ENCODE measurements at regions not wholly inside any gene's neighbourhood (a gene's known extent, or its start where the extent isn't known, plus 50 kb on each side); places are given as distances from the start of the nearest gene placed in this dataset.

- TF ChIP-seq CTCF (IDR thresholded peaks at IDR 0.05 in 8 of 11, conservative IDR thresholded peaks at IDR 0.05 in 3 of 11) (no peak), POLR2A (IDR thresholded peaks at IDR 0.05) (no peak), POLR2AphosphoS5 (IDR thresholded peaks at IDR 0.05) (no peak)
- no peak overlapping the region for H3K4me3 ChIP-seq
- H3K36me3 ChIP-seq = no peaks in the 10 kb centered on the region
- intact Hi-C loops (cut with DNase I; ENCODE audit: low total_unique reads) = no loop called here
- H3K9me3 ChIP-seq = peaks cover 0 to 10% (median 3%) of the 10 kb centered on the region in 8 donors
- 24 to 44% (median 37%) methylated on average over 3 of the region's 3 CpGs for WGBS, 5 donors
- DNase-seq = no peak
- no peaks in the 10 kb centered on the region for H3K4me1 ChIP-seq
- H3K27me3 ChIP-seq (replicated peaks in 1 of 7) = peaks cover 0 to 6% (median 0%) of the 10 kb centered on the region in 7 donors
- peak overlapping the region in 2 of 8 donors; percentile 3 to 4 for H3K27ac ChIP-seq
Observed at GRCh38 chr10:58457761-58458616, 54.7 kb upstream of the BICC1 start.

GRCh38 chr10:58459069-58459468 is 53.6 kb upstream of the BICC1 start:
- H3K27ac ChIP-seq = no peak overlapping the region

GRCh38 chr10:58460157-58460556 is 52.5 kb upstream of the BICC1 start:
- Histone ChIP-seq H3K4me3 (no peak overlapping the region), H3K27ac (no peak overlapping the region), H3K9me3 (peaks cover 0 to 10% (median 3%) of the 10 kb centered on the region in 8 donors), H3K36me3 (no peaks in the 10 kb centered on the region), H3K27me3 (replicated peaks in 1 of 7) (no peaks in the 10 kb centered on the region), H3K4me1 (no peaks in the 10 kb centered on the region)
- WGBS, 5 donors = 93 to 97% (median 96%) methylated on average over 1 of the region's 1 CpG
- TF ChIP-seq CTCF (IDR thresholded peaks at IDR 0.05 in 8 of 11, conservative IDR thresholded peaks at IDR 0.05 in 3 of 11) (no peak), POLR2AphosphoS5 (IDR thresholded peaks at IDR 0.05) (no peak), POLR2A (IDR thresholded peaks at IDR 0.05) (no peak)
- intact Hi-C loops (cut with DNase I; ENCODE audit: low total_unique reads) = no loop called here
- no peak for DNase-seq

More at GRCh38 chr10:58459069-58459468, 53.6 kb upstream of the BICC1 start:
- Histone ChIP-seq H3K9me3 (peaks cover 0 to 10% (median 3%) of the 10 kb centered on the region in 8 donors), H3K4me1 (no peaks in the 10 kb centered on the region), H3K4me3 (no peak overlapping the region), H3K36me3 (no peaks in the 10 kb centered on the region), H3K27me3 (replicated peaks in 1 of 7) (no peaks in the 10 kb centered on the region)
- TF ChIP-seq POLR2A (IDR thresholded peaks at IDR 0.05) = no peak
- TF ChIP-seq POLR2AphosphoS5 (IDR thresholded peaks at IDR 0.05) = no peak
- no peak for TF ChIP-seq CTCF (IDR thresholded peaks at IDR 0.05 in 8 of 11, conservative IDR thresholded peaks at IDR 0.05 in 3 of 11)
- no peak for DNase-seq
- intact Hi-C loops (cut with DNase I; ENCODE audit: low total_unique reads) = no loop called here
- 78 to 90% (median 81%) methylated on average over 4 of the region's 4 CpGs for WGBS, 5 donors

- Histone ChIP-seq H3K36me3 (no peaks in the 10 kb centered on the region), H3K27ac (no peak overlapping the region), H3K9me3 (peaks cover 0 to 10% (median 3%) of the 10 kb centered on the region in 8 donors), H3K27me3 (replicated peaks in 1 of 7) (no peaks in the 10 kb centered on the region), H3K4me1 (no peaks in the 10 kb centered on the region), H3K4me3 (no peak overlapping the region)
- intact Hi-C loops (cut with DNase I; ENCODE audit: low total_unique reads) = no loop called here
- WGBS, 5 donors = 75 to 87% (median 79%) methylated on average over 3 of the region's 3 CpGs
- TF ChIP-seq POLR2A (IDR thresholded peaks at IDR 0.05) (no peak), CTCF (IDR thresholded peaks at IDR 0.05 in 8 of 11, conservative IDR thresholded peaks at IDR 0.05 in 3 of 11) (no peak), POLR2AphosphoS5 (IDR thresholded peaks at IDR 0.05) (no peak)
- no peak for DNase-seq
Observed at GRCh38 chr10:58462863-58463507, 49.7 kb upstream of the BICC1 start.

All from spleen (tissue), 11 donors.